Thoracic aorta (tissue), 2 donors: ENCODE measurements at regions not wholly inside any gene's neighbourhood (a gene's known extent, or its start where the extent isn't known, plus 50 kb on each side); places are given as distances from the start of the nearest gene placed in this dataset.
A peak's percentile ranks its signal among the peaks of the same experiment; 100 is the strongest.

ENCODE experiments used
- ATAC-seq: fragments of 150-250 bp; one replicate; pipeline ENCODE4 v1.8.0; 2017; ENCODE audit warnings: low read depth; ENCODE audit not compliant: insufficient number of reproducible peaks, low FRiP score
- DNase-seq: peaks from one replicate; pipeline ENCODE4 v3.0.0-alpha.2; 2020; ENCODE audit warnings: low spot score
- H3K27ac ChIP-seq, 2 donors: fragments of 200-600 bp; sonication (generic); 1 replicate in 1 of 2; 2 replicates in 1 of 2; pipeline ENCODE4 v1.5.1; 2016; ENCODE audit warnings: mild to moderate bottlenecking in 2 of 2, moderate library complexity in 2 of 2
- H3K27me3 ChIP-seq: fragments of 200-600 bp; sonication (generic); replicated peaks from 2 replicates; pipeline ENCODE4 v1.6.0; 2016; ENCODE audit warnings: mild to moderate bottlenecking; ENCODE audit not compliant: insufficient read depth
- H3K36me3 ChIP-seq: fragments of 200-600 bp; sonication (generic); one replicate; pipeline ENCODE4 v1.5.1; 2016
- H3K4me1 ChIP-seq, 2 donors: fragments of 200-600 bp; sonication (generic); 1 replicate in 1 of 2; 2 replicates in 1 of 2; pipeline versions ENCODE4 v1.5.1 to v1.6.0; 2016; ENCODE audit warnings: low read depth in 2 of 2, mild to moderate bottlenecking in 1 of 2; ENCODE audit not compliant: control insufficient read depth in 1 of 2
- H3K4me3 ChIP-seq: fragments of 200-600 bp; sonication (generic); 2 replicates; pipeline ENCODE4 v1.5.1; 2016; ENCODE audit warnings: mild to moderate bottlenecking
- H3K9me3 ChIP-seq: fragments of 200-600 bp; sonication (generic); 2 replicates; pipeline ENCODE4 v1.5.1; 2016
- CTCF ChIP-seq: fragments of 200-600 bp; sonication (generic); IDR thresholded peaks from one replicate; pipeline ENCODE4 v1.5.1; 2019; ENCODE audit warnings: antibody characterized with exemption

DNA sequence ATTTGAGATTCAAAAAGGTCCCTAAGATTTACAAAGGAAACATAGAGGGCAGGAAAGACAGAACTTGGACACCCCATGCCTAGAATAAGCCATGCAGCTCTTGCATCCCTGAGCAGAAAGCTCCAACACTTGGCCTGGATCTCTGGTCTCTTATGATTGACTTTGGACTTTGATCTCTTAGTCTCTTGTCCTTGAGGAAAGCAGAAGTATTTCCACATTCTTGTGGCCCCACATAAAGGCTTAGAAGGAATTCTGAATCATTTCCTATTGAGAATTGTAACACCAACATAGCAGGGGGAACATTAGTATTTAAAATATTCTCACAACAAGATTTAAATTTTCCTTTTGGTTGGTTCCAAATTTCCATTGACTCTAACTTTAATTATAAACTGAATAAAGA lies 283.7 kb upstream of the PRKD1 start:
- no peak for TF ChIP-seq CTCF
- Histone ChIP-seq H3K27me3 (no peaks in the 10 kb centered on the region), H3K27ac (no peak overlapping the region), H3K4me3 (no peak overlapping the region), H3K4me1 (no peaks in the 10 kb centered on the region), H3K36me3 (no peaks in the 10 kb centered on the region), H3K9me3 (no peaks in the 10 kb centered on the region)
- ATAC-seq (no peak), DNase-seq (no peak)

- Histone ChIP-seq H3K9me3 (no peaks in the 10 kb centered on the region), H3K4me3 (peak overlapping the region; percentile 49), H3K27ac (no peak overlapping the region), H3K27me3 (no peaks in the 10 kb centered on the region), H3K36me3 (no peaks in the 10 kb centered on the region), H3K4me1 (no peaks in the 10 kb centered on the region)
- TF ChIP-seq CTCF, result no peak
- DNase-seq (no peak), ATAC-seq (no peak)
Measured at GRCh38 chr14:30214014-30214413, 286.4 kb upstream of the PRKD1 start.

DNA sequence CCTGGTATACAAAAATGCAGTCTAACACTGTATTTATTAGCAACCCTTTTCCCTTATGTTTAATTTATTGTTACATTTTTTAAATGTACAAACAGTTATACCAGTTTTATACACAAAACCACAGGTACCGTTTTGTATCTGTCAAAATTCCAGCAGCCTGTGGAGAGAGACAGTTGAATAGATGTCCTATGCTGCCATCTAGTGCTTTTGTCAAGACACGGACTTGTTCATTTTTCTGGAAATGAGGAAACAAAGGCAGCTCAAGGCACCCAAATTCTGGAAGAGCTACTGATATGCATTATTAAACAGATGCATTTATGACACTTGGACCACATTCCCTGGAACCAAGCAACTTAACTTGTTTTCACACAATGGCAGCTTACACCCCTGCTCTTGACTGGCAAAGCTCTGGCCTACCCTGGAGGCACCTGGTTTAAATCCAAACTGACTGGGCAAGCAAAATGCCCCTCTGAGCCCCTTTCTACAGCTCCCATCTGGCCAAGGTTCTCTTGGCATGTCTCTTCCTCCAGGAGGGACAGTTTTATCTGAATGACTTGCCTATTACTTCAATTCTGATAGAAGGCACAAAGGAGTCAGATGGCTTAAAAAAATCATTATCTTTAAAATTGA lies 286.9 kb upstream of the PRKD1 start:
- Histone ChIP-seq H3K27ac (no peak overlapping the region), H3K4me1 (no peaks in the 10 kb centered on the region), H3K9me3 (no peaks in the 10 kb centered on the region), H3K36me3 (no peaks in the 10 kb centered on the region), H3K4me3 (peak overlapping the region; percentile 49), H3K27me3 (no peaks in the 10 kb centered on the region)
- DNase-seq, result no peak
- peak; percentile 67 for TF ChIP-seq CTCF
- ATAC-seq, result peak; percentile 64

- H3K36me3 ChIP-seq, result no peaks in the 10 kb centered on the region
- H3K4me3 ChIP-seq, result no peak overlapping the region
- no peak for ATAC-seq
- H3K9me3 ChIP-seq, result no peaks in the 10 kb centered on the region
- H3K4me1 ChIP-seq, result peaks cover 29 to 40% of the 10 kb centered on the region in 2 donors
- no peak overlapping the region for H3K27ac ChIP-seq
- DNase-seq, result no peak
- no peaks in the 10 kb centered on the region for H3K27me3 ChIP-seq
- no peak for TF ChIP-seq CTCF
Measured at GRCh38 chr14:30218907-30219306, 291.3 kb upstream of the PRKD1 start.

DNA sequence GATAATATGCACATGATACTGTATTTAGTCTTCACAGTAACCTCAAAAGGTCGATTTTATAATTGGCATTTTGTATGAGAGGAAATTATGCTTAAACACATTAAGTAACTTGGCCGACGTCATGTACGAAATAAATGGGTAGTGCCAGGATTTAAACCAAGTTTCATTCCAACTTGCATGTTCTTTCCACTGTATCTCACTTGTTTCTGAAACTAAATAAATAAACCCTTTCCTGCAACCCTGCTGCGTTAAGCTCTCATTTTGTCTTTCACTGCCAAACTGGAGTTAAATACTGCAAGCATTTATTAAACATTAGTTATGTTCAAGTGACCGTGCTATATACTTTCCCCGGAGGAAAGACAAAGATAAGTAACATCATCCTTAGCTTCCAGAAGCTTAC lies 293.9 kb upstream of the PRKD1 start:
- Histone ChIP-seq H3K9me3 (no peaks in the 10 kb centered on the region), H3K36me3 (no peaks in the 10 kb centered on the region), H3K27ac (peak overlapping the region; percentile 84 to 91), H3K4me3 (peak overlapping the region; percentile 13), H3K27me3 (no peaks in the 10 kb centered on the region), H3K4me1 (peaks cover 41 to 61% of the 10 kb centered on the region in 2 donors)
- DNase-seq (no peak), ATAC-seq (no peak)
- TF ChIP-seq CTCF, result no peak
